PC-9 (cell line): ENCODE measurements at regions not wholly inside any gene's neighbourhood (a gene's known extent, or its start where the extent isn't known, plus 50 kb on each side); places are given as distances from the start of the nearest gene placed in this dataset.
"Not testable (repeated sequence)": the region's sequence is repeated elsewhere in the genome, so short reads cannot be mapped to it uniquely, and the experiment has no call there.

Experiments used
- BruUV-seq: library from RNA; stranded (reverse); fragments of 400-500 nt; replicated peaks from 2 replicates; lab custom pipeline; 2021; lab: Mats Ljungman, UMichigan
- CTCF ChIA-PET: fragments of 300-600 bp; sonication (Branson Sonifier 250); formaldehyde crosslinking; loops from one replicate; lab custom pipeline; 2022; ENCODE audit warnings: antibody characterized with exemption; lab: Charles Lee
- POLR2A ChIA-PET: fragments of 300-600 bp; sonication (Branson Sonifier 250); formaldehyde crosslinking; loops from one replicate; lab custom pipeline; 2022; ENCODE audit warnings: antibody characterized with exemption; ENCODE audit not compliant: unreplicated experiment; lab: Charles Lee
- DNase-seq, 2 experiments: peaks; one replicate each; pipeline versions ENCODE4 v3.0.0 to v3.0.0-alpha.2; 2015 to 2022; ENCODE audit warnings: mixed read lengths in 1 of 2
- H2AFZ ChIP-seq: fragments of 200-600 bp; sonication (generic); 2 replicates; pipeline ENCODE4 v1.8.1; 2017; ENCODE audit warnings: antibody characterized with exemption
- H3F3A ChIP-seq: fragments of 200-600 bp; sonication (generic); 2 replicates; pipeline ENCODE4 v1.8.1; 2017; ENCODE audit warnings: antibody characterized with exemption, mild to moderate bottlenecking, low read depth; ENCODE audit not compliant: insufficient read depth
- H3K27ac ChIP-seq: fragments of 200-600 bp; sonication (generic); 2 replicates; pipeline ENCODE4 v1.6.1; 2016; ENCODE audit warnings: mixed run types
- H3K27me3 ChIP-seq: fragments of 200-600 bp; sonication (generic); 2 replicates; pipeline ENCODE4 v1.6.1; 2016; ENCODE audit warnings: low read depth, mixed run types; ENCODE audit not compliant: insufficient read depth
- H3K36me3 ChIP-seq: fragments of 200-600 bp; sonication (generic); 2 replicates; pipeline ENCODE4 v1.6.1; 2016; ENCODE audit warnings: low read depth, mixed run types
- H3K4me1 ChIP-seq: fragments of 200-600 bp; sonication (generic); replicated peaks from 2 replicates; pipeline ENCODE4 v1.6.1; 2016; ENCODE audit warnings: mixed run types; ENCODE audit not compliant: insufficient read depth
- H3K4me2 ChIP-seq: fragments of 200-600 bp; sonication (generic); 2 replicates; pipeline ENCODE4 v1.6.1; 2017; ENCODE audit warnings: mixed run types
- H3K4me3 ChIP-seq: fragments of 200-600 bp; sonication (generic); 2 replicates; pipeline ENCODE4 v1.6.1; 2016; ENCODE audit warnings: mixed run types
- H3K79me2 ChIP-seq: fragments of 200-600 bp; sonication (generic); 2 replicates; pipeline ENCODE4 v1.6.1; 2017; ENCODE audit warnings: low read depth, mixed run types
- H3K9me2 ChIP-seq: fragments of 200-600 bp; sonication (generic); 2 replicates; pipeline ENCODE4 v1.8.1; 2017; ENCODE audit warnings: mild to moderate bottlenecking; ENCODE audit not compliant: insufficient read depth
- H3K9me3 ChIP-seq: fragments of 200-600 bp; sonication (generic); 2 replicates; pipeline ENCODE4 v1.8.1; 2016; ENCODE audit warnings: low read depth; ENCODE audit not compliant: insufficient read depth
- H4K20me1 ChIP-seq: fragments of 200-600 bp; sonication (generic); 2 replicates; pipeline ENCODE4 v1.8.1; 2017; ENCODE audit not compliant: insufficient read depth
- CTCF ChIP-seq: fragments of 200-600 bp; sonication (generic); conservative IDR thresholded peaks from 2 replicates; pipeline ENCODE4 v1.6.1; 2017; ENCODE audit warnings: mixed run types, antibody characterized with exemption, mild to moderate bottlenecking, moderate library complexity
- EZH2 ChIP-seq: fragments of 200-600 bp; sonication (generic); IDR thresholded peaks from 2 replicates; pipeline ENCODE4 v1.8.0; 2017; ENCODE audit warnings: antibody characterized with exemption, low read depth
- intact Hi-C: fragments of 100-400 bp; cut with micrococcal nuclease; formaldehyde crosslinking; loops from one replicate; pipeline ENCODE4 v1.10.0; 2022; ENCODE audit not compliant: unreplicated experiment

GRCh38 chr4:125591290-125591689 is 276.5 kb downstream of the FAT4 start:
- ChIA-PET POLR2A (no interaction called here), CTCF (no interaction called here)
- Histone ChIP-seq H2AFZ (peak overlapping the region; percentile 6; the same call in 1 of the 2 replicates), H4K20me1 (no peaks in the 10 kb centered on the region), H3K27me3 (no peaks in the 10 kb centered on the region), H3K9me3 (no peaks in the 10 kb centered on the region), H3K27ac (no peak overlapping the region), H3K36me3 (no peaks in the 10 kb centered on the region), H3K4me3 (no peak overlapping the region), H3K79me2 (no peaks in the 10 kb centered on the region), H3F3A (no peaks in the 10 kb centered on the region), H3K9me2 (no peaks in the 10 kb centered on the region), H3K4me1 (no peaks in the 10 kb centered on the region), H3K4me2 (no peak overlapping the region)
- no TSS peak for BruUV-seq
- DNase-seq = no peak
- intact Hi-C loops = no loop called here
- TF ChIP-seq EZH2 (no peak), CTCF (no peak)

- no TSS peak for BruUV-seq
- Histone ChIP-seq H3K4me2 (no peak overlapping the region), H3F3A (no peaks in the 10 kb centered on the region), H3K27me3 (no peaks in the 10 kb centered on the region), H3K4me1 (no peaks in the 10 kb centered on the region), H3K79me2 (no peaks in the 10 kb centered on the region), H3K4me3 (no peak overlapping the region), H3K9me2 (no peaks in the 10 kb centered on the region), H3K27ac (no peak overlapping the region), H4K20me1 (no peaks in the 10 kb centered on the region), H3K9me3 (no peaks in the 10 kb centered on the region), H2AFZ (no peak overlapping the region), H3K36me3 (no peaks in the 10 kb centered on the region)
- TF ChIP-seq CTCF (no peak), EZH2 (no peak)
- intact Hi-C loops = no loop called here
- no peak for DNase-seq
- ChIA-PET POLR2A (no interaction called here), CTCF (interaction anchor here (0.6 kb wide), 2 partner anchors 1046 to 1623 kb away, joined by 3 read pairs; no protein-coding TSS in a partner anchor)
Observed at GRCh38 chr4:125594056-125594602, 279.4 kb downstream of the FAT4 start.

- H3K4me3 ChIP-seq, CTCF ChIA-PET, H3K4me2 ChIP-seq, BruUV-seq, H3K79me2 ChIP-seq, H3K9me2 ChIP-seq, POLR2A ChIA-PET, H3K27ac ChIP-seq, H3K4me1 ChIP-seq, H2AFZ ChIP-seq, H3K27me3 ChIP-seq, H3K9me3 ChIP-seq, DNase-seq, H3F3A ChIP-seq, H3K36me3 ChIP-seq, H4K20me1 ChIP-seq: not testable (repeated sequence)
- intact Hi-C loops = loop anchor here (10.0 kb wide), 1 partner anchor 291 kb away; the partner anchor contains the start of gene FAT4
Observed at GRCh38 chr4:125605926-125606325, 291.2 kb downstream of the FAT4 start.
